ENCODE measurements at regions not wholly inside any gene's neighbourhood (a gene's known extent, or its start where the extent isn't known, plus 50 kb on each side); places are given as distances from the start of the nearest gene placed in this dataset.

GRCh38 chr4:104631000-104631399 lies 136.3 kb upstream of the CXXC4 start:
- no peak overlapping the region for H3K4me3 Mint-ChIP-seq
- H3K27ac Mint-ChIP-seq, result no peak overlapping the region
- H3K27me3 Mint-ChIP-seq (ENCODE audit: low read depth in 3 of 3), result no peaks in the 10 kb centered on the region
- Histone ChIP-seq H2AFZ (ENCODE audit: insufficient read depth, low read depth, low read length, poor library complexity, severe bottlenecking) (no peak overlapping the region), H3K4me2 (replicated peaks; ENCODE audit: extremely low read depth, low read length, poor library complexity, severe bottlenecking) (no peak overlapping the region), H4K20me1 (ENCODE audit: insufficient read depth, low read length) (no peaks in the 10 kb centered on the region), H3K27me3 (ENCODE audit: control insufficient read depth in 2 of 2, insufficient read depth in 2 of 2, low read length in 2 of 2) (no peaks in the 10 kb centered on the region), H3K4me3 (replicated peaks in 1 of 3; ENCODE audit: low read depth in 2 of 3, low read length in 3 of 3) (no peak overlapping the region), H3K9me3 (replicated peaks in 1 of 2; ENCODE audit: control insufficient read depth in 1 of 2, insufficient read depth in 1 of 2, low read length in 2 of 2) (no peaks in the 10 kb centered on the region), H3K36me3 (replicated peaks in 1 of 2; ENCODE audit: control insufficient read depth in 1 of 2, insufficient read depth in 2 of 2, low read length in 2 of 2) (no peaks in the 10 kb centered on the region), H3K4me1 (ENCODE audit: control insufficient read depth in 1 of 2, insufficient read depth in 2 of 2, low read length in 2 of 2) (no peaks in the 10 kb centered on the region), H3K27ac (ENCODE audit: low read depth in 1 of 2, low read length in 2 of 2) (no peak overlapping the region), H3K9ac (ENCODE audit: insufficient read depth, low read length, poor library complexity, severe bottlenecking) (no peak overlapping the region), H3K79me2 (ENCODE audit: insufficient read depth, low read length) (no peaks in the 10 kb centered on the region)
- 100% methylated on average over 1 of the region's 1 CpG for WGBS (ENCODE audit: insufficient coverage)
- intact Hi-C loops (cut with micrococcal nuclease), result no loop called here
- no peaks in the 10 kb centered on the region for H3K36me3 Mint-ChIP-seq
- H3K4me1 Mint-ChIP-seq, result no peaks in the 10 kb centered on the region
- TF ChIP-seq CTCF (IDR thresholded peaks at IDR 0.05), result no peak
- H3K9me3 Mint-ChIP-seq, result peaks cover 0 to 4% (median 0%) of the 10 kb centered on the region in 7 donors
- no peak for DNase-seq

- Histone ChIP-seq H3K9ac (ENCODE audit: insufficient read depth, low read length, poor library complexity, severe bottlenecking) (no peak overlapping the region), H3K4me1 (ENCODE audit: control insufficient read depth in 1 of 2, insufficient read depth in 2 of 2, low read length in 2 of 2) (no peaks in the 10 kb centered on the region), H3K79me2 (ENCODE audit: insufficient read depth, low read length) (no peaks in the 10 kb centered on the region), H2AFZ (ENCODE audit: insufficient read depth, low read depth, low read length, poor library complexity, severe bottlenecking) (no peak overlapping the region), H3K27ac (ENCODE audit: low read depth in 1 of 2, low read length in 2 of 2) (no peak overlapping the region), H3K27me3 (ENCODE audit: control insufficient read depth in 2 of 2, insufficient read depth in 2 of 2, low read length in 2 of 2) (no peaks in the 10 kb centered on the region), H3K4me3 (replicated peaks in 1 of 3; ENCODE audit: low read depth in 2 of 3, low read length in 3 of 3) (no peak overlapping the region), H4K20me1 (ENCODE audit: insufficient read depth, low read length) (no peaks in the 10 kb centered on the region), H3K36me3 (replicated peaks in 1 of 2; ENCODE audit: control insufficient read depth in 1 of 2, insufficient read depth in 2 of 2, low read length in 2 of 2) (no peaks in the 10 kb centered on the region), H3K4me2 (replicated peaks; ENCODE audit: extremely low read depth, low read length, poor library complexity, severe bottlenecking) (no peak overlapping the region), H3K9me3 (replicated peaks in 1 of 2; ENCODE audit: control insufficient read depth in 1 of 2, insufficient read depth in 1 of 2, low read length in 2 of 2) (no peaks in the 10 kb centered on the region)
- Mint-ChIP-seq H3K4me1 (no peaks in the 10 kb centered on the region), H3K36me3 (no peaks in the 10 kb centered on the region), H3K9me3 (peaks cover 0 to 3% (median 0%) of the 10 kb centered on the region in 7 donors), H3K27me3 (ENCODE audit: low read depth in 3 of 3) (peaks cover 0 to 2% (median 0%) of the 10 kb centered on the region in 3 donors), H3K27ac (no peak overlapping the region), H3K4me3 (no peak overlapping the region)
- WGBS (ENCODE audit: insufficient coverage), result 50% methylated on average over 2 of the region's 3 CpGs
- no peak for TF ChIP-seq CTCF (IDR thresholded peaks at IDR 0.05)
- DNase-seq, result no peak
- intact Hi-C loops (cut with micrococcal nuclease), result no loop called here
Observed at GRCh38 chr4:104641418-104641817, 146.7 kb upstream of the CXXC4 start.
